K562 (cell line): ENCODE measurements at regions not wholly inside any gene's neighbourhood (a gene's known extent, or its start where the extent isn't known, plus 50 kb on each side); places are given as distances from the start of the nearest gene placed in this dataset.
A peak's percentile ranks its signal among the peaks of the same experiment; 100 is the strongest.

Experiments
- ASH1L ChIP-seq: fragments of 450-650 bp; IDR thresholded peaks from 2 replicates; pipeline ENCODE4 v1.6.1; 2018; ENCODE audit warnings: borderline replicate concordance, mild to moderate bottlenecking, low read depth; ENCODE audit not compliant: partially characterized antibody
- CTCF ChIP-seq, 3 experiments: IDR thresholded peaks in 2 of 3; conservative IDR thresholded peaks in 1 of 3; 2 replicates each; pipeline ENCODE4 v1.5.1; 2011 to 2012; ENCODE audit warnings: low read length in 3 of 3, mild to moderate bottlenecking in 3 of 3, control low read depth in 2 of 3, improper control_type of control experiment in 1 of 3, inconsistent platforms in 1 of 3, low read depth in 1 of 3, mixed read lengths in 1 of 3, moderate library complexity in 1 of 3; ENCODE audit not compliant: insufficient read depth in 2 of 3
- DACH1 ChIP-seq: fragments of 450-650 bp; IDR thresholded peaks from 2 replicates; pipeline ENCODE4 v1.6.1; 2018; ENCODE audit not compliant: partially characterized antibody
- GATAD2A ChIP-seq: fragments of 450-650 bp; IDR thresholded peaks from 2 replicates; pipeline ENCODE4 v1.6.1; 2017
- GTF3C2 ChIP-seq: IDR thresholded peaks from 3 replicates; pipeline ENCODE4 v1.6.1; 2011; ENCODE audit warnings: borderline replicate concordance, mild to moderate bottlenecking, moderate library complexity; ENCODE audit not compliant: insufficient read length; ENCODE audit errors: extremely low read depth
- HMG20A ChIP-seq: fragments of 450-650 bp; formaldehyde crosslinking; conservative IDR thresholded peaks from 2 replicates; pipeline ENCODE4 v1.4.0; 2020; ENCODE audit warnings: mild to moderate bottlenecking, mixed read lengths
- MEF2A ChIP-seq: IDR thresholded peaks from 2 replicates; pipeline ENCODE4 v1.6.1; 2011; ENCODE audit warnings: low read depth, mild to moderate bottlenecking, low read length, moderate library complexity; ENCODE audit not compliant: control insufficient read depth
- NKRF ChIP-seq: fragments of 450-650 bp; IDR thresholded peaks from 2 replicates; pipeline ENCODE4 v1.6.1; 2016; ENCODE audit warnings: borderline replicate concordance
- POLR2B ChIP-seq: fragments of 450-650 bp; IDR thresholded peaks from 2 replicates; pipeline ENCODE4 v1.6.1; 2018; ENCODE audit warnings: low read depth; ENCODE audit not compliant: partially characterized antibody
- SFPQ ChIP-seq: fragments of 200-400 bp; formaldehyde crosslinking; IDR thresholded peaks from 2 replicates; pipeline ENCODE4 v1.6.1; 2017; ENCODE audit warnings: mild to moderate bottlenecking, low read depth, low read length, moderate library complexity
- USF2 ChIP-seq: sonication (generic); formaldehyde crosslinking; IDR thresholded peaks from 2 replicates; pipeline ENCODE4 v1.5.0; 2020; ENCODE audit warnings: missing genetic modification reagents
- VEZF1 ChIP-seq: fragments of 200-800 bp; sonication (Bioruptor generic); IDR thresholded peaks from 2 replicates; pipeline ENCODE4 v1.6.1; 2017; ENCODE audit warnings: missing genetic modification characterization, missing compliant biosample characterization
- ZNF436 ChIP-seq: fragments of 250-450, 450-650 bp; sonication (Bioruptor Pico); formaldehyde crosslinking; IDR thresholded peaks from 2 replicates; pipeline ENCODE4 v1.7.0; 2020; ENCODE audit warnings: mild to moderate bottlenecking
- ZNF696 ChIP-seq: fragments of 250-450 bp; sonication (Bioruptor Pico); conservative IDR thresholded peaks from 2 replicates; pipeline ENCODE4 v1.4.0; 2020; ENCODE audit warnings: mild to moderate bottlenecking, moderate library complexity

GRCh38 chr6:26215585-26216358 lies 128.5 kb downstream of the HFE start (continued):
- TF ChIP-seq GTF3C2 (no peak), MEF2A (no peak; the same call in 1 of the 2 replicates), ZNF436 (CRISPR knock-in tag) (peak; percentile 66), DACH1 (no peak), ASH1L (peak; percentile 11), NKRF (no peak), HMG20A (CRISPR knock-in tag) (no peak), SFPQ (0 out of 2 replicates have a peak, but pooled peaks have one; percentile 17), USF2 (0 out of 2 replicates have a peak, but pooled peaks have one; percentile 14), VEZF1 (no peak), CTCF (IDR thresholded peaks at IDR 0.05 in 2 of 3, conservative IDR thresholded peaks at IDR 0.05 in 1 of 3; ENCODE audit: insufficient read depth in 2 of 3, low read depth in 1 of 3, low read length in 3 of 3) (no peak), GATAD2A (no peak), POLR2B (peak; percentile 79), ZNF696 (CRISPR knock-in tag) (no peak)
